HG02938 (cell line): ENCODE measurements at regions not wholly inside any gene's neighbourhood (a gene's known extent, or its start where the extent isn't known, plus 50 kb on each side); places are given as distances from the start of the nearest gene placed in this dataset.

Experiments
- ATAC-seq: cut with Tn5 transposase; IDR thresholded peaks from one replicate; pipeline ENCODE4 v1.9.1; 2021; ENCODE audit warnings: mild to moderate bottlenecking, moderate library complexity; ENCODE audit not compliant: unreplicated experiment

DNA sequence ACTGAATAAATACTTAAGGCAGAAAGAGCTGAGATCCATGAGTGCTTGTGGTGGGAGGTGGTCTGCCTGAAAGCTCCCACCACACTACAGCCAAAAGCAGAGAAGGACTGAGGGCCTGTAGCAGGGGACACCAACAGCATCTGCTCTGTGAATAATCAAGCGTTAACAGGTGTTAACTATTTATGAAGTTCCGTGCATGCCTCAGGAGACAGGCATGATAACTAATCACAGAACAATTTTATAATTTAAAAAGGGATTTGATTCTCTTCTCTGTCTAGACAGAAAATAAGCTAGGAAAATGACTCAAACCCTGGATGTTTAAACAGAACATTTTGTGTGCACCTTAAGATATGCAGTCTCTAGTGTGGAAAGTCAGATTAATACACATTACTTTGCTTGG is 61.5 kb upstream of the GHITM start:
- ATAC-seq: no peak

DNA sequence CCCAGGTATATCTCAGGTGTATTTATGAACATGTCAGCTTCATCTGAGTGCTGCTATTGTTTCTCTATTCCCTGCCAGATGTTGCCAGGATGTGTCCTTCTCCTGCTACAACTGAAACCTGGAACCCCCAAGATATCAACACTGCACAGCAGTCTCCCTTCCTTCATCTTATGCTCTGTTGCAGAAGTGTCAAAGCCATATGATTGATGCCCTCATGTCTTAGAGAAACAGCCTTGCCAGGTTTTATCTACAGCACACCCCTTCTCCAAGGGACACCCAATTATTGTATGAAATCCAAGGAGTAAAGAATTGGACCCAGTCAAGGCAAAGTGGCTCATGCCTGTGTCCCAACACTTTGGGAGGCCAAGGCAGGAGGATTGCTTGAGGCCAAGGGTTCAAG is 60.5 kb upstream of the GHITM start:
- no peak for ATAC-seq

DNA sequence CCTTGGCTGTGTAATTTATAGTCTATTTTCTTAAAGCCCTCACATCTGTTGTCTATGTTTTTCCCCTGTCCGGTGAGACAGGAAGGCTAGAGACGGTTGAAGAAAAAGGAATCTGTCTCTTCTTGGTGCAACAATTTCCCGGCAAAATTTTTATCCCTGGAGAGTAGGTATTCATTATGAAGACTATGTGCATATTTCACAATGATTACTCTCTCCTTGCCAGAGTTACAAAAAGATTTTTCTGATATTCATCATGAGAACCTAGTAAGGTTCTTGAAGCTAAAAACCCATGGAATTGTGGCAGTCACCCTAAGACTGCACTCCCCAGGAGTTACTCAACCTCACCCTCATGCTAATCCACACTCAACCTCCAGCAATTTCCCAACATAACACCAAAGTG is 55.0 kb upstream of the GHITM start:
- ATAC-seq: no peak

DNA sequence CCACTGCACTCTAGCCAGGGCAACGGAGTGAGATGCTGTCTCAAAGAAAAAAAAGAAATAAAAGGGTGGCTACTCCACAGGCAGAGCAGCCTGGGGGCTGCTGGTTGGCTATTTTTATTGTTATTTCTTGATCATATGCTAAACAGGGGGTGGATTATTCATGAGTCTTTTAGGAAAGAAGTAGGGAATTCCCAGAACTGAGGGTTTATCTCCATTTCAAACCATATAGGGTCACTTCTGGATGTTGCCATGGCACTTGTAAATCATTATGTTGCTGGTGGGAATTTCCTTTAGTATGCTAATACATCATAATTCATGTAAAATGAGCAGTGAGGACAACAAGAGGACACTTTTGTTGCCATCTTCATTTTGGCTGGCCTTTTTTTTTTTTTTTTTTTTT is 52.1 kb upstream of the GHITM start:
- no peak for ATAC-seq

DNA sequence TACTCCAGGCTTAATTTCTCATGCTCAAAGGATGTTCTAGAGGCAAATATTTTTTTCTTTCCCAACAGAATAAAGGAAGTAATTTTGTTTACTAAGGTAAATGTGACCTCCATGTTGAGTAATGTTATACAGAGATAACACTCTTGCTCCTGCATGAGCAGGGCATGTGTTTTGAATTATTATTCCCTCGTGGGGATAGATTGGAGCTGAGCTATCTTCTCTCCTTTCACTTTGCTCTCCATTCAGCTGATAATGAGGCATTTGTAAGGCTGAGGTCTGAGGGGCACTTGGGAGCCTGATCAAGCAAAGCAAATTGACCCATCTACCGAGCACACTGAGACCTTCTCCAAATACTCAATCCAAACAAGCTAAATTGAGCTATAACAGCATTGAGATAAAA is 50.7 kb upstream of the GHITM start:
- ATAC-seq: no peak

DNA sequence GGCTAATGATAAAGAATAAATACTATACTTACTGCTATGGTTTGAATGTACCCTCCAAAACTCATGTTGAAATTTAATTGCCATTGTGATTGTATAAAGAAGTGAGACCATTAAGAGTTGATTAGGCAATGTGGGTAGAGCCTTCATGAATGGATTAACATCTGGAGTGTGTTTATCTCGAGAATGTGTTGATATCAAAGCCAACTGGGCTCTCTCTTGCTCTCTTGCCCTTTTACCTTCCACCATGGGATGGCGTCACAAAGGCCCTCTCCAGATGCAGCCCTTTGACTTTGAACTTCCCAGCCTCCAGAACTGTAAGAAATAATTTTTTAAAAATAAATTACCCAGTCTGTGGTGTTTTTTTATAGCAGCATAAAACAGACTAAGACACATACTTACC is 50.1 kb upstream of the GHITM start:
- no peak for ATAC-seq
